A172 (cell line): ENCODE measurements at regions not wholly inside any gene's neighbourhood (a gene's known extent, or its start where the extent isn't known, plus 50 kb on each side); places are given as distances from the start of the nearest gene placed in this dataset.

ENCODE experiments used
- DNase-seq: peaks from one replicate; pipeline ENCODE4 v3.0.0-alpha.2; 2015; ENCODE audit warnings: low spot score

GRCh38 chr5:19342942-19343341, 645.1 kb downstream of the CDH18 start:
- no peak for DNase-seq

DNA sequence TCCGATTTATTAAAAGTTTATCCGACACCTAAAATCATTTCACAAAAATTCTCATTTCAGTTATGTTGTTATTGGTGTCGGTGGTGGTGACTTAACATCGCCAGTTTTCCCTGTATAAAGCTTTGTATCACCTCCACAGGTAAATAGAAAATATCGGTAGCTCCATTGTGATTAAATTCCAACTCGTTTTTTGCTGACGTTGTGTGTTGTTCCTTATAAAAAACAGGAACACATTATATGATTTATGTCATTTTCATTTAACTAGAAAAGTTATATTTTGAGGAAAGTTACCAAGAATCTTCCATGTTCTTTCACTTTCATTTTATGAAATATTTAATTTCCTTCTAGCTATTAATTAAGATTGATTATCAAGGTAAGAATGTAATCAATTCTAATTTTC, 635.9 kb downstream of the CDH18 start:
- DNase-seq = no peak

GRCh38 chr5:19369048-19369447, 619.0 kb downstream of the CDH18 start:
- DNase-seq = no peak

- no peak for DNase-seq
Observed at GRCh38 chr5:19369561-19369960, 618.4 kb downstream of the CDH18 start.

DNA sequence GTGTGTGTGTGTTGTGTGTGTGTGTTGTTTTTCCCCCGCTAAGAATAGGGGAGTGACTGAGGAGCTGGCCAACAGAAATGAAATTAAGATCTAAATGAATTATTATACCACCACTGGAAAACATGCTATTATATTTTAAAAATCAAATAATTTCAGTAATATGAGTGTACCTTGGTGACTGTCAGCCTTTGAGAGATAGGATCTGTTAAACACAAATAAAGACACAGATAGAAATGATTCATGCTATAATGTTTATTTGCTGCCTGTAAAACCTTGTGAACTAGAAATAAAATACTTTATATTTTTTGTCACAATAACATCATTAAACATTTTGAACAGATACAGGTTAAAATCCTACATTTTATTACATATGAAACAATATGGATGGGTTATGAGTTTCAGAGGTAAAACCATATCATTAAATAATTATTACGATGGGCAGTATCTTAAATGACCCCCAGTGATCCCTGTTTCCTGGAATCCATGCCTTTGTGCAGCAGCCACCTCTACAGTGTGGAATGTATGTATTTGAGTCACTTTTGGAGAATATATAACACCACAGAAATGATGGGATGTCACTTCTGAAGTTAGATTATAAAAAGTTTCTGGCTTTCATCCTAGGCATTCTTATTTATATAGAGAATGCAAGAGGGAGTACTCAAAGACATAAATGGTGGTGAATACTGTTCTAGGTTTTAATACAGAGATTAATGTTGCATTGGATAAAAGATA, 617.2 kb downstream of the CDH18 start:
- no peak for DNase-seq

GRCh38 chr5:19388391-19388790, 599.6 kb downstream of the CDH18 start:
- DNase-seq = no peak

GRCh38 chr5:19401032-19401431, 587.0 kb downstream of the CDH18 start:
- DNase-seq = no peak

GRCh38 chr5:19406576-19407365, 581.2 kb downstream of the CDH18 start:
- no peak for DNase-seq

- DNase-seq = no peak
Observed at GRCh38 chr5:19408149-19408548, 579.9 kb downstream of the CDH18 start.

DNA sequence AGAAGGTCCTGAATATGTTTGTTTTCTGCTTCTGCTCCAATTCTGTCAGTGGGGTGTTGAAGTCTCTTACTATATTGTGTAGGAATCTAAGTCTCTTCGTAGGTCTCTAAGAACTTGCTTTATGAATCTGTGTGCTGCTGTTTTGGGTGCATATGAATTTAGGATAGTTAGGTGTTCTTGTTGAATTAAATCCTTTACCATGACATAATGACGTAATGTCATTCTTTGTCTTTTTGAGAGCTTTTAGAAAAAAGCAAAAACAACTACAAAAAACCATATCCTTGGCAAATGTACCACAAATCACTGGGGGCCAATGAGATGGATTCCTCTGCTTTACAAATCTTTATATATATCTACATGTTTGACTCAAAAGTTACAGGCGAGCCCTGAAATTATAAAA, 576.1 kb downstream of the CDH18 start:
- no peak for DNase-seq
